HCT116 (cell line): ENCODE measurements at regions not wholly inside any gene's neighbourhood (a gene's known extent, or its start where the extent isn't known, plus 50 kb on each side); places are given as distances from the start of the nearest gene placed in this dataset.
A peak's percentile ranks its signal among the peaks of the same experiment; 100 is the strongest.
"Not testable (repeated sequence)": the region's sequence is repeated elsewhere in the genome, so short reads cannot be mapped to it uniquely, and the experiment has no call there.

Experiments used
- CTCF ChIP-seq, 3 experiments: fragments of 200-600 bp in 1 of 3; sonication (generic) in 1 of 3; IDR thresholded peaks in 2 of 3; conservative IDR thresholded peaks in 1 of 3; 2 replicates each; pipeline ENCODE4 v1.5.1; 2012 to 2017; ENCODE audit warnings: low read depth in 2 of 3, low read length in 2 of 3, antibody characterized with exemption in 1 of 3, borderline replicate concordance in 1 of 3, control low read depth in 1 of 3, mild to moderate bottlenecking in 1 of 3, mixed read lengths in 1 of 3, mixed run types in 1 of 3, moderate library complexity in 1 of 3; ENCODE audit not compliant: insufficient read depth in 1 of 3
- EZH2 ChIP-seq: fragments of 200-600 bp; sonication (generic); IDR thresholded peaks from 2 replicates; pipeline ENCODE4 v1.6.1; 2017; ENCODE audit warnings: antibody characterized with exemption, mixed run types
- EZH2phosphoT487 ChIP-seq: fragments of 200-600 bp; IDR thresholded peaks from 2 replicates; pipeline ENCODE4 v1.6.1; 2018; ENCODE audit warnings: antibody characterized with exemption, borderline replicate concordance
- FOSL1 ChIP-seq: IDR thresholded peaks from 2 replicates; pipeline ENCODE4 v1.6.1; 2012; ENCODE audit warnings: low read depth
- POLR2A ChIP-seq: IDR thresholded peaks from 2 replicates; pipeline ENCODE4 v1.7.0; 2011; ENCODE audit warnings: borderline replicate concordance; ENCODE audit not compliant: insufficient read depth, insufficient read length; ENCODE audit errors: extremely low read depth
- POLR2AphosphoS5 ChIP-seq: IDR thresholded peaks from 2 replicates; pipeline ENCODE4 v1.6.1; 2011; ENCODE audit warnings: mild to moderate bottlenecking, low read depth, low read length, moderate library complexity
- RAD21 ChIP-seq: IDR thresholded peaks from 2 replicates; pipeline ENCODE4 v1.6.1; 2012; ENCODE audit warnings: low read depth, mild to moderate bottlenecking
- REST ChIP-seq: IDR thresholded peaks from 2 replicates; pipeline ENCODE4 v1.6.1; 2012; ENCODE audit warnings: low read depth
- SP1 ChIP-seq: IDR thresholded peaks from 2 replicates; pipeline ENCODE4 v1.6.1; 2012; ENCODE audit warnings: low read depth
- ZBTB33 ChIP-seq: IDR thresholded peaks from 2 replicates; pipeline ENCODE4 v1.6.1; 2011; ENCODE audit warnings: mild to moderate bottlenecking, low read length, moderate library complexity; ENCODE audit not compliant: insufficient replicate concordance; ENCODE audit errors: extremely low read depth
- ZFX ChIP-seq: fragments of 450-650 bp; IDR thresholded peaks from 2 replicates; pipeline ENCODE4 v1.6.1; 2017

GRCh38 chr9:64369114-64369513 is 915.9 kb downstream of the FOXD4L5 start:
- not testable (repeated sequence) for TF ChIP-seq EZH2phosphoT487, SP1, POLR2A, POLR2AphosphoS5, EZH2, ZFX, FOSL1, ZBTB33, REST
- TF ChIP-seq CTCF (IDR thresholded peaks at IDR 0.05 in 2 of 3, conservative IDR thresholded peaks at IDR 0.05 in 1 of 3; ENCODE audit: borderline replicate concordance in 1 of 3, insufficient read depth in 1 of 3, low read depth in 2 of 3, low read length in 2 of 3) (peak; percentile 16 to 51 (median 41); a peak in 3 of 6 replicates), RAD21 (peak; percentile 41; the same call in 1 of the 2 replicates)
